Loucy (cell line): ENCODE measurements at regions not wholly inside any gene's neighbourhood (a gene's known extent, or its start where the extent isn't known, plus 50 kb on each side); places are given as distances from the start of the nearest gene placed in this dataset.

Experiments
- H2AFZ ChIP-seq: fragments of 200-600 bp; sonication (generic); 2 replicates; pipeline ENCODE4 v1.6.0; 2016; ENCODE audit warnings: antibody characterized with exemption, mild to moderate bottlenecking, low read length, moderate library complexity
- H3F3A ChIP-seq: fragments of 200-600 bp; 2 replicates; pipeline ENCODE4 v1.6.0; 2016; ENCODE audit warnings: antibody characterized with exemption, low read depth, mild to moderate bottlenecking
- H3K27me3 ChIP-seq: fragments of 200-600 bp; sonication (generic); 2 replicates; pipeline ENCODE4 v1.6.1; 2014; ENCODE audit warnings: low read length, mild to moderate bottlenecking; ENCODE audit not compliant: insufficient read depth, poor library complexity, severe bottlenecking
- H3K36me3 ChIP-seq: fragments of 200-600 bp; sonication (generic); 2 replicates; pipeline ENCODE4 v1.6.1; 2016; ENCODE audit warnings: low read length; ENCODE audit not compliant: insufficient read depth
- H3K4me1 ChIP-seq: fragments of 200-600 bp; sonication (generic); 2 replicates; pipeline ENCODE4 v1.5.1; 2014; ENCODE audit warnings: low read length, mild to moderate bottlenecking; ENCODE audit not compliant: insufficient read depth, poor library complexity, severe bottlenecking
- H3K4me2 ChIP-seq: fragments of 200-600 bp; sonication (generic); 2 replicates; pipeline ENCODE4 v1.6.0; 2014; ENCODE audit warnings: antibody characterized with exemption, low read length, low read depth, mild to moderate bottlenecking; ENCODE audit not compliant: poor library complexity, severe bottlenecking
- H3K4me3 ChIP-seq: fragments of 200-600 bp; sonication (generic); 2 replicates; pipeline ENCODE4 v1.5.1; 2014; ENCODE audit warnings: low read length, mild to moderate bottlenecking, mixed read lengths; ENCODE audit not compliant: poor library complexity, severe bottlenecking
- H3K79me2 ChIP-seq: fragments of 200-600 bp; sonication (generic); 2 replicates; pipeline ENCODE4 v1.6.1; 2014; ENCODE audit warnings: low read length; ENCODE audit not compliant: insufficient read depth
- H3K9ac ChIP-seq: fragments of 200-600 bp; sonication (generic); 2 replicates; pipeline ENCODE4 v1.6.0; 2014; ENCODE audit warnings: mild to moderate bottlenecking, low read depth, low read length, moderate library complexity; ENCODE audit not compliant: poor library complexity, severe bottlenecking
- H3K9me2 ChIP-seq: fragments of 200-600 bp; sonication (generic); replicated peaks from 2 replicates; pipeline ENCODE4 v1.6.1; 2016; ENCODE audit warnings: low read depth, low read length, mixed read lengths
- H3K9me3 ChIP-seq: fragments of 200-600 bp; sonication (generic); 2 replicates; pipeline ENCODE4 v1.6.1; 2014; ENCODE audit warnings: mild to moderate bottlenecking, antibody characterized with exemption, low read length, low read depth; ENCODE audit not compliant: insufficient read depth
- H4K20me1 ChIP-seq: fragments of 200-600 bp; sonication (generic); 2 replicates; pipeline ENCODE4 v1.6.0; 2014; ENCODE audit warnings: antibody characterized with exemption, low read length, mild to moderate bottlenecking; ENCODE audit not compliant: insufficient read depth, poor library complexity, severe bottlenecking
- CTCF ChIP-seq: fragments of 200-600 bp; sonication (generic); conservative IDR thresholded peaks from 2 replicates; pipeline ENCODE4 v1.5.1; 2014; ENCODE audit warnings: mild to moderate bottlenecking, antibody characterized with exemption, low read length
- EZH2phosphoT487 ChIP-seq: fragments of 200-600 bp; IDR thresholded peaks from 2 replicates; pipeline ENCODE4 v1.6.1; 2018; ENCODE audit warnings: antibody characterized with exemption, mild to moderate bottlenecking, moderate library complexity, borderline replicate concordance

DNA sequence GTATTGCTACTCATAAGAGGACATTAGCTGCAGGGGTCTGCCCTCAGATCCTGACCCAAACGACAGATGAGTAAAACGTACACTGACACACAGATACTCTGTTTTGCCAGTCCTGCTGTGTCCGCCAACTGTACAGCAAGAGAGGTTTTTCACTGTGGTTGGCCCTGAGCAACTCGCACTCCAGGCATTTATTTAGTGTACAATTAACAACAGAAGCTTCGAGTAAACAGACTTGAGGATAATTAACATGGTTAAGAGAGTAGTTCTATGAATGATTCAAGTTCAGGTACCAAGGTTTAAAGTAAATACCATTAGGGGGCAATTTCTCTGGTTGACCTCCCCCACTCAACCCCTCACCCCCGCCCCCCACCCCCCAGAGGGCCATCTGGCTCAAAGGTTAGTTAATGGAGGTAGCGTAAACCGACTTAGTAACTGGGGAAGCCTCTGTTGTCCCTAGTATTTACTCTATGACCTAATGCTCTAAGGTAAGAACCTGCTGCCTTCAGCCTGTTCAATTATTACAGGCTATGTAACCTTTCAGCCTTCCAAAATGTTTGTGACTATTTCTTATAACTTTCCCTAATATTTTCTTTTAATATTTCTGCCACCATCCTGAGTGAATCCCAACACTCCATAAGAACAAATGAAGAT lies 103.9 kb upstream of the XIRP2 start:
- no peaks in the 10 kb centered on the region for H3K27me3 ChIP-seq
- H3K4me2 ChIP-seq = no peak overlapping the region
- no peaks in the 10 kb centered on the region for H3K4me1 ChIP-seq
- no peak overlapping the region for H3K4me3 ChIP-seq
- H2AFZ ChIP-seq = no peak overlapping the region
- no peaks in the 10 kb centered on the region for H4K20me1 ChIP-seq
- TF ChIP-seq CTCF (no peak), EZH2phosphoT487 (no peak)
- H3F3A ChIP-seq = no peaks in the 10 kb centered on the region
- no peaks in the 10 kb centered on the region for H3K9me3 ChIP-seq
- H3K9me2 ChIP-seq = no peaks in the 10 kb centered on the region
- H3K79me2 ChIP-seq = no peaks in the 10 kb centered on the region
- H3K36me3 ChIP-seq = no peaks in the 10 kb centered on the region
- no peak overlapping the region for H3K9ac ChIP-seq

GRCh38 chr2:166775176-166775575 lies 113.1 kb upstream of the XIRP2 start:
- H3K27me3 ChIP-seq = no peaks in the 10 kb centered on the region
- H2AFZ ChIP-seq = no peak overlapping the region
- H3K4me3 ChIP-seq = no peak overlapping the region
- H3K9ac ChIP-seq = no peak overlapping the region
- H3K36me3 ChIP-seq = no peaks in the 10 kb centered on the region
- H3K4me1 ChIP-seq = no peaks in the 10 kb centered on the region
- H4K20me1 ChIP-seq = no peaks in the 10 kb centered on the region
- no peaks in the 10 kb centered on the region for H3F3A ChIP-seq
- no peaks in the 10 kb centered on the region for H3K9me2 ChIP-seq
- TF ChIP-seq CTCF = no peak
- TF ChIP-seq EZH2phosphoT487 = no peak
- no peak overlapping the region for H3K4me2 ChIP-seq
- no peaks in the 10 kb centered on the region for H3K79me2 ChIP-seq
- H3K9me3 ChIP-seq = no peaks in the 10 kb centered on the region

DNA sequence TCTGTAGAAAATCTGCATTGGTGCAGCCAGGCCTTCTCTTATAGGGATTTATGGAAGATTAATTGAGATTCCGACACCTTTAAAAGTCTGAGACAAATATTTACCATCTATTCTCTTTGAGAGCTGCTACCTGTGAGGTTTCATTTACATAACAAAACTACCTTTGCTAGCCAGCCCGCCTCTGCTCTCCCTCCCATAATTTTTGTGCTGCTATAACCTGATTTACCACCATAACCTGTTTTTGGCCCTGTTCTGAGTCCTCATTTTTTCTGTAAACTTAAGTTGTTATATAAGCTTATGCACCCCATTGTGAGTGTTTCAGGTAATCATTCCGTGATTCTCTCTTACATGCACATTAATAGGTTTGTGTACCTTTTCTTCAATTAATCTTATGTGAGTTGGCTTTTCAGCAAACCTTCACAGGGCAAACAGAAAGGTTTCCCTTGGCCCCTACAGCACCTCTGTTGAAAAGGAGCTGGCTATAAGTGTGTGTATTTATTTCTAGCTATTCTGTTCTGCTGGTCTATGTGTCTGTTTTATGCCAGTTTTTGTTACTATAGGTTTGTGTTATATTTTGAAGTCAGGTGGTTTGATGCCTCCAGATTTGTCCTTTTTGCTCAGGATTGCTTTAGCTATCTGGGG lies 114.9 kb upstream of the XIRP2 start:
- H3K9ac ChIP-seq = no peak overlapping the region
- H3K27me3 ChIP-seq = no peaks in the 10 kb centered on the region
- H3K9me3 ChIP-seq = no peaks in the 10 kb centered on the region
- H3K4me3 ChIP-seq = no peak overlapping the region
- no peaks in the 10 kb centered on the region for H3K79me2 ChIP-seq
- no peaks in the 10 kb centered on the region for H4K20me1 ChIP-seq
- no peaks in the 10 kb centered on the region for H3K9me2 ChIP-seq
- H2AFZ ChIP-seq = no peak overlapping the region
- no peak overlapping the region for H3K4me2 ChIP-seq
- no peaks in the 10 kb centered on the region for H3K36me3 ChIP-seq
- TF ChIP-seq EZH2phosphoT487 (no peak), CTCF (no peak)
- no peaks in the 10 kb centered on the region for H3K4me1 ChIP-seq
- no peaks in the 10 kb centered on the region for H3F3A ChIP-seq
